NCI-H446 treated with DMSO at 0.1 percent for 48 hours (cell line): ENCODE measurements at regions not wholly inside any gene's neighbourhood (a gene's known extent, or its start where the extent isn't known, plus 50 kb on each side); places are given as distances from the start of the nearest gene placed in this dataset.
"Not testable (repeated sequence)": the region's sequence is repeated elsewhere in the genome, so short reads cannot be mapped to it uniquely, and the experiment has no call there.

ENCODE experiments used
- DNase-seq: peaks from one replicate; lab custom pipeline; 2025; lab: John Stamatoyannopoulos, UW

- DNase-seq = no peak
These were observed 478.7 kb downstream of the TYW1 start for GRCh38 chr7:67475293-67475692.

GRCh38 chr7:67478066-67478465, 481.4 kb downstream of the TYW1 start:
- DNase-seq = no peak

- peak; percentile 24 for DNase-seq
These were observed 487.7 kb downstream of the TYW1 start for GRCh38 chr7:67484244-67484751.

- DNase-seq = no peak
These were observed 489.8 kb downstream of the TYW1 start for GRCh38 chr7:67486401-67486800.

- DNase-seq = no peak
These were observed 490.7 kb downstream of the TYW1 start for GRCh38 chr7:67487316-67487715.

GRCh38 chr7:67489881-67490280, 493.2 kb downstream of the TYW1 start:
- no peak for DNase-seq

GRCh38 chr7:67493366-67493765, 496.7 kb downstream of the TYW1 start:
- DNase-seq = peak; percentile 15

- DNase-seq = peak; percentile 2
These were observed 500.0 kb downstream of the TYW1 start for GRCh38 chr7:67496589-67496988.

GRCh38 chr7:67497914-67498313, 501.3 kb downstream of the TYW1 start:
- not testable (repeated sequence) for DNase-seq

- no peak for DNase-seq
These were observed 506.3 kb downstream of the TYW1 start for GRCh38 chr7:67502929-67503328.

- DNase-seq = no peak
These were observed 508.8 kb downstream of the TYW1 start for GRCh38 chr7:67505449-67505848.

- no peak for DNase-seq
These were observed 515.8 kb downstream of the TYW1 start for GRCh38 chr7:67512481-67512880.

GRCh38 chr7:67518580-67518979, 521.9 kb downstream of the TYW1 start:
- DNase-seq = no peak

GRCh38 chr7:67519171-67519570, 522.5 kb downstream of the TYW1 start:
- no peak for DNase-seq

GRCh38 chr7:67522504-67522903, 525.9 kb downstream of the TYW1 start:
- DNase-seq = no peak

GRCh38 chr7:67523713-67524112, 527.1 kb downstream of the TYW1 start:
- no peak for DNase-seq

GRCh38 chr7:67525588-67525987, 529.0 kb downstream of the TYW1 start:
- DNase-seq = no peak

GRCh38 chr7:67535241-67535989, 538.8 kb downstream of the TYW1 start:
- DNase-seq = no peak

- no peak for DNase-seq
These were observed 546.3 kb downstream of the TYW1 start for GRCh38 chr7:67542916-67543315.

- DNase-seq = no peak
These were observed 550.7 kb downstream of the TYW1 start for GRCh38 chr7:67547183-67547907.

GRCh38 chr7:67549126-67549525, 552.5 kb downstream of the TYW1 start:
- DNase-seq = no peak

GRCh38 chr7:67550801-67551436, 554.3 kb downstream of the TYW1 start:
- DNase-seq = no peak

- DNase-seq = no peak
These were observed 556.1 kb downstream of the TYW1 start for GRCh38 chr7:67552738-67553137.
